Kidney glomerular epithelial cell (primary cell): ENCODE measurements at regions not wholly inside any gene's neighbourhood (a gene's known extent, or its start where the extent isn't known, plus 50 kb on each side); places are given as distances from the start of the nearest gene placed in this dataset.

ENCODE experiments used
- DNase-seq: peaks from one replicate; lab custom pipeline; 2025; lab: John Stamatoyannopoulos, UW

- DNase-seq: no peak
Observed at GRCh38 chr2:10985260-10985659, 73.5 kb downstream of the KCNF1 start.

- no peak for DNase-seq
Observed at GRCh38 chr2:10985901-10986535, 74.3 kb downstream of the KCNF1 start.

DNA sequence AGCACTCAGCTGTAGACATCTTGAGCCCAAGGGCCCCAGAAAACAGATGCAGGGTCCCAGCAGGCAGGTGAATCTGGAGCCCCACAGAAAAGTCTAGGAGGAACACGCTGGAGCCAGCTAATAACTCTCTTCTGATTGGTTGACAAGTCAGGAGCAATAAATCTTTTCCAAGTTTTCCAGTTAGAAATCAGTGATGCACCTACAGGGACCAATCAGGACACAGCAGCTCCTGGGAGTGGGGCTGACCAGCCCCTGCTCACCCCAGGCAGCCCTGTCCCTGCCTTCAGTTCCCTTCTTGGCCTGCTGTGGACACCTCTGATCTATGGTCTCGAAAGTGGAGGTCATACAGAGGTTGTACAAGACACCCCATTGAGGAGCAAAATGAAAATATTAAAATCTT is 75.7 kb downstream of the KCNF1 start:
- no peak for DNase-seq

DNA sequence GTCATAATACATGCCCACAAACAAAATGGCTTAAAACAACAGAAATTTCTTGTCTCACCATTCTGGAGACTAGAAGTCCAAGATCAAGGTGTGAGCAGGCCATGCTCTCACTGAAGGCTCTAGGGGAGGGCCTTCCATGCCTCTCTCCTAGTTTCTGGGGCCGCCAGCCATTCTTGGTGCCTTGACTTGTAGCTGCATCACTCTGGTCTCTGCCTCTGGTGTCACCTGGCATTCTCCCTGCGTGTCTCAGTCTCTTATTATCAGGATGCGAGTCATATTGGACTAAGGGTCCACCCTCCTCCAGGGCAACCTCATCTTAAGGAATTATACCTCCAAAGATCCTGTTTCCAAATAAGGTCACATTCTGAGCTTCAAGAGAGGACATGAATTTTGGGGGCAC is 76.1 kb downstream of the KCNF1 start:
- DNase-seq: no peak

GRCh38 chr2:10989151-10989550 is 77.4 kb downstream of the KCNF1 start:
- DNase-seq: no peak

DNA sequence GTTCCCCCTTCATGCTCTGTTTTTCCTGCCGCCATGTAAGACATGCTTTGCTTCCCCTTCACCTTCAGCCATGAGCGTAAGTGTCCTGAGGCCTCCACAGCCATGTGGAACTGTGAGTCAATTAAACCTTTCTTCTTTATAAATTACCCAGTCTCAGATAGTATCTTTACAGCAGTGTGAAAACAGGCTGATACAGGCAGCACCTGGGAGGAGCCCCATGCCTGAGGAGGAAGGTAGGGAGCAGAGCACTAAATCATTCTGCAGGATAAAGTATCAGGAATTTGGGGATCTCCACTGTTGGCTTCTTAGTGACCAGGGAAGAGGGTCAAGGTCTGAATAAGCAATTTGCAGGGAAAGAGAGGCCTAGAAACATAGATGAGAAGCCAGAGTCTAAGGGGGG is 78.0 kb downstream of the KCNF1 start:
- DNase-seq: no peak

- no peak for DNase-seq
Observed at GRCh38 chr2:10990561-10991111, 78.9 kb downstream of the KCNF1 start.

GRCh38 chr2:10992023-10992791 is 80.5 kb downstream of the KCNF1 start:
- no peak for DNase-seq

- peak; percentile 80 for DNase-seq
Observed at GRCh38 chr2:10993001-10993481, 81.3 kb downstream of the KCNF1 start.

- no peak for DNase-seq
Observed at GRCh38 chr2:10995366-10995970, 83.7 kb downstream of the KCNF1 start.

DNA sequence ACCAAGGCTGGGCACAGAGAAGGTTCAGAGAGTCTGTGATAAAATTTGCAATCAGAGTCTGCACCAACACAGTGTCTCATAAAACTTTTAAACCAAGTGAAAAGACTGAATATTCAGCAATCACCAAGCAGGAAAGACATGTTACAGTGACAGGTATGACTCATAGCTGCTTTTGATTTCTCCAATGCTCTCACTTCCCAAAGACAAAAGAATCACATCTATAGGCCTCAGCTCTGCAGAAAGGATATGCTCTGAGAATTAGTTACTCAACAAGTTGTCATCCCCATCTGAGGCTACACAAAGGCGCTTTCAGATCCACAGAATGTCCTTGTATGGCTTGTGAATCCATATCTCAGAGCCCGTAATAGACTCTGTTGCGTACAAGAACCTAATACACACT is 92.5 kb downstream of the KCNF1 start:
- DNase-seq: peak; percentile 53

DNA sequence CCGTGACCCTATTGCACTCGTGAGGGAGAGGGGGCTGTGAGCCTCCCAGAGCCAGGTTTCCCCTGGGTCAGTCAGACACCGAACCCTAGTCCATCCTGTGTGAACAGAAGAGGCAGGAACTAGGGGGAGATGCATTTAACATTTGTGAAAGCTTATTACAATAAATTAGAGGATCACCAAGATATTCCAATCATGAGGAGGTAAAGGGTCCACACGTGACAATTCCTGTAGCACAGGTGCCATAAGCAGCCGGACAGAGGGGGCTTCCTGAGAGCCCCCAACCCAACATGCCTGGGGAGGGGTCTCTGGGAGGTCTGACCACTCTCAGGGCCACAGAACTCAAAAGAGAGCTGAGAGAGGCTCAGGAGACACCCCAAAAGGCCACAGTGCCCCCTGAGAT is 93.3 kb downstream of the KCNF1 start:
- DNase-seq: no peak

DNA sequence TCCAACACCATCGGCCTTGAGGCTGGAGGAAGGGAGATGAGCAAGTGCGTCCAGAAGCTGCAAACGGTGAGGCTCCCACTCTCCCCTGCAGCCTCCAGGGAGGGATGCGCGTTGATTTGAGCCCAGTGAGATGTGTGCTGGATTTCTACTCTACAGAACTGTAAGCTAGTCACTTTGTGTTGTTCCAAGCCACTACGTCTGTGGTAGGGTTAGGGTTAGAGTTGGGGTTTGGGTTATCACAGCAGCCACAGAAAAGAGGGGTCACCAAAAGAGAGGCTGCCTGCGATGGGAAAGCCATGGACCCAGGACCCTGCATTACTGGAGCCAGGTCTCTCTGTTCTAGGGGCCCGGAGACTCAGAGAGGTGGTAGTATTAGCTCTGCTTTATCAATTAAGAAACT is 94.5 kb downstream of the KCNF1 start:
- DNase-seq: no peak

DNA sequence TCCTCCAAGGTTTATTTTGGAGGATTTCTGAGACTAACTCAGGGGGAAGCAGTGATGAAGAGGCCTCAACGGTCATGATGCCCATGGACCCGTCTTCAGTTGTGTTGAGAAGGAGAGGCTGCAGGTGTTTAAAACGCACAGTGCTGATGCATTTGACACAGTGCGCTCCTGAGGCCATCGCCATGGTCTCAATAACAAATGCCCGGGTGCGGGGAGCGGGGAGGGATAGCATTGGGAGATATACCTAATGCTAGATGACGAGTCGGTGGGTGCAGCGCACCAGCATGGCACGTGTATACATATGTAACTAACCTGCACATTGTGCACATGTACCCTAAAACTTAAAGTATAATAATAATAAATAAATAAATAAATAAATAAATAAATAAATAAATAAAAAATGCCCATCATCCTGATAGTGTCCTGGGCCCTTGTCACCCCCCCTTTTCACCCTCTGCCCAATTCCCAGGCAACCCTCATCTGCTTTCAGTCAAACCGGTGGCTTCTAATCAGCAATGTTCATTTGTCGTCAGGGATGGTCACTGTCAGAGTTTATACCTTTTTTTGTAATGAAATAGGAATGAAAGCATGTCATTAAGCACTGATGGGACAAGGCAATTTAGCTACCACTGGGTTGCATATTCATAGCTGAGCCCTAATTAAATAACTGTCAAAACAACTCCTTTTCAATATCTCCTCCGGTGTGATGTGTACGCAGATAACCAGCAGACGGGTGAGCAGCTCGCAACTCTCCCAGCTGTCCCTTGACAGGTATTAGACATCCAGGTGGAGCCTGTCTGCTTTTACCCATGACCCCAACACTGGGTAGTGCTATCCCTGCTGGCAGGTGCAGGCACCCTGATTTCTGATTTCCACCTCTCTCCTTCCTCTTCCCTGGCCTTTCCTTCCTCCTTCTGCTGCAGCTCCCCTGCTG is 95.9 kb downstream of the KCNF1 start:
- DNase-seq: no peak

DNA sequence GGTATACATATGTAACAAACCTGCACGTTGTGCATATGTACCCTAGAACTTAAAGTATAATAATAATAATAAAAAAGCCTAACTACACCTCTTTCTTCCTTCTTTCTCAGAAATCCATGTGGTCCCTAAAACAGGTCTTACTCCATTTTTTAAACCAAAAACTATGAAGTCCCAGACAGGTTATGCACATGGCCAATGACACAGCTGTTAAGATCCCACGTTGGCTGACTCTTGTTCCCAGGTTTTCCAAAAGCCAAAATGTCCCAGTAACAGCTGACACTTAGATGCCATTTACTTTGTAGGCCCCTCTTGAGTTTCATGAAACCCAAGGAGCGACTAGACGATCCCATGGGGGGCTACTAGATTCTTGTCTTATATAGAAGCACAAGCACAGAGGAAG is 97.0 kb downstream of the KCNF1 start:
- DNase-seq: no peak

- no peak for DNase-seq
Observed at GRCh38 chr2:11009176-11009575, 97.4 kb downstream of the KCNF1 start.

GRCh38 chr2:11009891-11010290 is 98.2 kb downstream of the KCNF1 start:
- DNase-seq: no peak

DNA sequence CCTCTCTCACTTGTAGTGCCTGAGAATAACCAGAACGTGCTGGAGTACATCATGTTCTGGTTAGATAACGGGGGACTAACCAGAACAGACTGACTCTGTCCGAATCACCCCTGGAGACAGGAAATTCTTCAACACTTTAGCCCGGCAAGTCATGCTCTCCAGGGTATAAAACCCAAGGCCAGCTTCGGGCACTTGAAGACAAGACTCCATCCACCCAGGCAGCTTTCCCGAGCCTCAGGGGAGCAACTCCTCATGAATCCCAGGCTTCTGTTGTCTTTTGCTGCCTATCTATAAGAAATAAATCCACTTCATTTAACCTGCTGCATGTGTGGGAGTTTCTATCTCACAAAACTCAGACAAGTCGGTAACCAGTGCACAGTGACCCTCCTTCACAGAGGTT is 99.6 kb downstream of the KCNF1 start:
- no peak for DNase-seq

- DNase-seq: no peak
Observed at GRCh38 chr2:11012131-11012693, 100.5 kb downstream of the KCNF1 start.

GRCh38 chr2:11013196-11013595 is 101.5 kb downstream of the KCNF1 start:
- no peak for DNase-seq

- DNase-seq: no peak
Observed at GRCh38 chr2:11014026-11014425, 102.3 kb downstream of the KCNF1 start.
